ENCODE measurements at regions not wholly inside any gene's neighbourhood (a gene's known extent, or its start where the extent isn't known, plus 50 kb on each side); places are given as distances from the start of the nearest gene placed in this dataset.

DNA sequence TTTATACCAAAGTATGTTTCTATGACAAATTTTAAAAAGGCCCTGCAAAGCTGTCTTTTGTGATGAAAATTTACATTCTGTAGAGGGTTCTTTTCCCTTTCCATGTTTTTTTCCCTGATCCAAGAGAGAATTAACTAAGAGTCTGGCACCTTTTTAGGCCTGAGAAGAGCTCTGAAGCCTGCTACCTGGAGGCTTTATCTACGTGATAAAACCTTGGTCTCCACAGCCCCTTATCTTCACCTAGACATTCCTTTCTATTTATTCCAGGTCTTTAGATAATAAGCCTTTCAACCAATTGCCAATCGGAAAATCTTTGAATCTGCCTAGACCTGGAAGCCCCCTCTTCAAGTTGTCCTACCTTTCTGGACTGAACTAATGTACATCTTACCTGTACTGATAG lies 774.1 kb upstream of the LRRTM1 start:
- H3K27ac ChIP-seq, result no peak overlapping the region
- TF ChIP-seq, protein P1, sequence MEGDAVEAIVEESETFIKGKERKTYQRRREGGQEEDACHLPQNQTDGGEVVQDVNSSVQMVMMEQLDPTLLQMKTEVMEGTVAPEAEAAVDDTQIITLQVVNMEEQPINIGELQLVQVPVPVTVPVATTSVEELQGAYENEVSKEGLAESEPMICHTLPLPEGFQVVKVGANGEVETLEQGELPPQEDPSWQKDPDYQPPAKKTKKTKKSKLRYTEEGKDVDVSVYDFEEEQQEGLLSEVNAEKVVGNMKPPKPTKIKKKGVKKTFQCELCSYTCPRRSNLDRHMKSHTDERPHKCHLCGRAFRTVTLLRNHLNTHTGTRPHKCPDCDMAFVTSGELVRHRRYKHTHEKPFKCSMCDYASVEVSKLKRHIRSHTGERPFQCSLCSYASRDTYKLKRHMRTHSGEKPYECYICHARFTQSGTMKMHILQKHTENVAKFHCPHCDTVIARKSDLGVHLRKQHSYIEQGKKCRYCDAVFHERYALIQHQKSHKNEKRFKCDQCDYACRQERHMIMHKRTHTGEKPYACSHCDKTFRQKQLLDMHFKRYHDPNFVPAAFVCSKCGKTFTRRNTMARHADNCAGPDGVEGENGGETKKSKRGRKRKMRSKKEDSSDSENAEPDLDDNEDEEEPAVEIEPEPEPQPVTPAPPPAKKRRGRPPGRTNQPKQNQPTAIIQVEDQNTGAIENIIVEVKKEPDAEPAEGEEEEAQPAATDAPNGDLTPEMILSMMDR (conservative IDR thresholded peaks at IDR 0.05), result no peak

DNA sequence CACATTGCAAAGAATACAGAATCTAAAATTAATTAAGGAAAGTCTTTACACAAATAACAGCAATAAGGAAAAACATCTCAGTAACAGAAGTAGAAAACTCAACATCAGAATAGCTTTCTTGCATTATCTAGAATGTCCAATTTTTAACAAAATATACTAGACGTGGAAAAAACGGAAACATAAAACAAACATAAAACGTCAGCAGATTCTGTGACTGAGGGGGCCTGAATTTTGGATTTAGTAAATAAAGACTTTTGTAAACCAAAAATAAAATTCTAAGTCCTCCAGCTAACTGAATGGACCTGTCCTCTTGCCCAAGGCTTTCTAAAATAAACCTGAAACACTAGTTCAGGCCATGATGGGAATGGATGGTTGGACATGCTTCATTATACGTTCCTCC lies 773.5 kb upstream of the LRRTM1 start:
- TF ChIP-seq, protein P1 (conservative IDR thresholded peaks at IDR 0.05), result no peak
- no peak overlapping the region for H3K27ac ChIP-seq

DNA sequence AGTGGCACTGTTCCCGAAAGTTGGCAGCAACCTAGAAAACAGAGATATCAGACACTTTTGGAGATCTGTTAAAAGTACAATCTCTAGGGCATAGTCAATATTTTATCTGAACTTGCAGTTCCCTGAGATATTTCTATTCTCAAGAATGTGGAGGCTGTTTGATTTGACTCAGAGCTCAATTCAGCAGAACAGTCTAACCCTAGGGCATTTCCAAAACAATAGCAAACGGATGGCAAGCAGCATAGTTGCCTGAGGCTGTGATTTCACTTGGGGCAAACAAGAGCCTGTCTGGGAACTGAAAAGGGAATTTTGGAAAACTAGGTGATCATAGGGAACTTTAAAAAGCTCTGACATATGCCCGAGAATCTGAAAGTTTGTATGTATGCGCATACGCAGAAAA lies 772.8 kb upstream of the LRRTM1 start:
- H3K27ac ChIP-seq, result no peak overlapping the region

GRCh38 chr2:81073412-81073811 lies 768.9 kb upstream of the LRRTM1 start:
- TF ChIP-seq, protein P1 (conservative IDR thresholded peaks at IDR 0.05), result no peak
- H3K27ac ChIP-seq, result no peak overlapping the region

More for the DNA sequence above, 772.8 kb upstream of the LRRTM1 start:
- TF ChIP-seq, protein P1 (conservative IDR thresholded peaks at IDR 0.05), result no peak

DNA sequence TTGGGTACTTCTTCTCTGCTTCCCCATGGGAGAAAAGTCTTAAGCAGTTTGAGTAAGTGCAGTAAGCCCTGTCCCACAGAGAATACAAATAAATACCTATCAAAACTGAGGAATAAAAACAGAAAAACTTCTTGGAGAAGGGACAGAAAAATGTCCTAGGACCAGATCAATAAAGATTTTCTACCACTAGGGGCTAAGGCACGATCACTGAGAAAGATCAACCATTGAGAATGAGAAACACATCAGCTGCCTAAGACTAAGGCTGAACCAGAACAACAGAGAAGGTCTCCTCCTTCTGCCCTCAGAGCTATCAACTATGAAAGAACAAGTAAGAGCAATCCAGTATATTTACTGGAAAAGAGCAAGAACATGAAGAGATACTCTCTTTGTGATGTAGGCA lies 763.6 kb upstream of the LRRTM1 start:
- TF ChIP-seq, protein P1 (conservative IDR thresholded peaks at IDR 0.05), result no peak
- no peak overlapping the region for H3K27ac ChIP-seq

DNA sequence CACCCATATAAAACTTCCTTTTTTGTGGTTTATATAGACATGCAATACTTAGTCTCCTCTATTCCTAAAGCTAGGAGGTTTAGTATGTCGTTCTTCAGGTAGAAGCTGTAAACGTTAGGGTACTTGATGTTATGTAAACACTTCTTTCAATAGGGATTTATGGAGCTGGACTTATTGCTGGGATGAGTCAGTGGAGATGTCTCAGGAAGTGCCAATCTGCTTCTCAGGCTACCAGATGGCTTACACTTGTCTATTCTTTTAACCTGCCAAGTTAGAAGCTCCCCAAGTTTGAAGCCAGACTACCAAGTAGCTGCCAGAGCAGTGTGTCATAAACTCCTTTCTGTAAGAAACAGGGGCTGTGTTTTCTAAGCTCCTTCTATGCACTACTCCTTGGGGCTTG lies 756.5 kb upstream of the LRRTM1 start:
- H3K27ac ChIP-seq, result no peak overlapping the region
- TF ChIP-seq, protein P1 (conservative IDR thresholded peaks at IDR 0.05), result no peak

- TF ChIP-seq, protein P1 (conservative IDR thresholded peaks at IDR 0.05), result no peak
- no peak overlapping the region for H3K27ac ChIP-seq
These were observed 746.1 kb upstream of the LRRTM1 start for GRCh38 chr2:81050580-81051095.

Measured in VCaP (cell line).